Adrenal gland (tissue), 9 donors: ENCODE measurements at regions not wholly inside any gene's neighbourhood (a gene's known extent, or its start where the extent isn't known, plus 50 kb on each side); places are given as distances from the start of the nearest gene placed in this dataset.

Source experiments
- DNase-seq, 7 donors: peaks; one replicate each; pipeline ENCODE4 v3.0.0-alpha.2; 2019 to 2020
- H3K27ac ChIP-seq, 5 donors: fragments of 200-600 bp; sonication (generic) in 4 of 5; 1 replicate in 3 of 5; 2 replicates in 2 of 5; pipeline versions ENCODE4 v1.5.1 to v1.8.0; 2016 to 2020; ENCODE audit warnings: mild to moderate bottlenecking in 1 of 5
- H3K27me3 ChIP-seq: fragments of 200-600 bp; 2 replicates; pipeline ENCODE4 v1.8.0; 2021
- H3K36me3 ChIP-seq, 2 donors: fragments of 200-600 bp; replicated peaks in 1 of 2; 1 replicate in 1 of 2; 2 replicates in 1 of 2; pipeline versions ENCODE4 v1.5.1 to v1.8.0; 2018 to 2022
- H3K4me1 ChIP-seq, 2 donors: fragments of 200-600 bp; replicated peaks in 1 of 2; 1 replicate in 1 of 2; 2 replicates in 1 of 2; pipeline versions ENCODE4 v1.5.1 to v1.8.0; 2018 to 2021
- H3K4me3 ChIP-seq, 4 donors: fragments of 200-600 bp; sonication (generic) in 3 of 4; one replicate each; pipeline ENCODE4 v1.5.1; 2016 to 2018
- H3K9me3 ChIP-seq, 3 donors: fragments of 200-600 bp; sonication (generic) in 1 of 3; replicated peaks in 1 of 3; 1 replicate in 2 of 3; 2 replicates in 1 of 3; pipeline versions ENCODE4 v1.5.1 to v1.8.0; 2016 to 2021
- POLR2A ChIP-seq, 2 donors: fragments of 450-650 bp; IDR thresholded peaks; one replicate each; pipeline ENCODE4 v1.6.1; 2017; ENCODE audit warnings: antibody characterized with exemption in 2 of 2, mild to moderate bottlenecking in 2 of 2, moderate library complexity in 1 of 2
- WGBS, 4 donors: extraction: QIAGEN DNeasy Blood & Tissue Kit in 2 of 4; methylation state at CpG; one replicate each; pipeline versions ENCODE4 v1.1.5 to v1.1.7; 2013 to 2017; 5-methylcytosine and 5-hydroxymethylcytosine counted together
- intact Hi-C, 2 donors: fragments of 100-400 bp; cut with DNase I; formaldehyde crosslinking; loops; one replicate each; pipeline versions ENCODE4 v1.14.1 to v1.15.0; 2022 to 2023
- TF ChIP-seq, protein P1 (sequence below), 6 experiments: fragments of 450-650 bp in 4 of 6; fragments of 200-600 bp in 2 of 6; sonication (generic) in 1 of 6; IDR thresholded peaks; 1 replicate in 5 of 6; 2 replicates in 1 of 6; pipeline versions ENCODE4 v1.5.1 to v1.8.0; 2016 to 2021; ENCODE audit warnings: antibody characterized with exemption in 6 of 6, mild to moderate bottlenecking in 2 of 6, moderate library complexity in 1 of 6
- donor health status: healthy with polysubstance abuse.
- donor health status: Bipolar disorder and iron deficiency.
- donor health status: DM: yes; HTN: yes; CAD: no.
- donor health status: DM: no; HTN: no; CAD: no.
- donor health status: DM: no; HTN: no; CAD: no.

DNA sequence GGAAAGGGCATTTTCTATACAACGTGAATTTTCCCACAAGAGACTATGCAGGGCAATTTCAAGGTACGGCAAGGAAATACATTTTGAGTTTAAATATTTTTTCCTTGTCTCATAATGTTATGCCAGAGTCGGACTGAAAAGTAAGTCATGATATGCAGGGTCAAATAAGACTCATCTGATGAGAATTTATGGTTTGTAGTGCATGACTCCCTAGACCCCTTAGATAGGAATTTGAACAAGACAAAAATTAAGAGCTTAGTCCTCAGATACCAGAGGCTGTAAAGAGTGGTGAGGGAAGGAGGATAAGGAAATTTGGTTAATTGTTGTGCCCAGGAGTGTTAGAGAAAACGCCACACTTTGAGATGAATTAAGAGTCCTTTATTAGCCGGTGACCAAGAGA lies 616.6 kb downstream of the XPNPEP1 start:
- Histone ChIP-seq H3K9me3 (no peaks in the 10 kb centered on the region), H3K27me3 (no peaks in the 10 kb centered on the region), H3K4me3 (no peak overlapping the region), H3K27ac (no peak overlapping the region), H3K36me3 (no peaks in the 10 kb centered on the region), H3K4me1 (no peaks in the 10 kb centered on the region)
- DNase-seq, result no peak
- 39 to 51% (median 40%) methylated on average over 5 of the region's 5 CpGs for WGBS, 4 donors
- TF ChIP-seq POLR2A (IDR thresholded peaks at IDR 0.05), result no peak
- intact Hi-C loops, result no loop called here

GRCh38 chr10:109287858-109288257 lies 635.5 kb downstream of the XPNPEP1 start:
- Histone ChIP-seq H3K4me1 (no peaks in the 10 kb centered on the region), H3K36me3 (no peaks in the 10 kb centered on the region), H3K27me3 (no peaks in the 10 kb centered on the region), H3K4me3 (no peak overlapping the region), H3K9me3 (no peaks in the 10 kb centered on the region), H3K27ac (no peak overlapping the region)
- intact Hi-C loops, result no loop called here
- 62 to 70% (median 68%) methylated on average over 3 of the region's 3 CpGs for WGBS, 4 donors
- DNase-seq, result no peak
- no peak for TF ChIP-seq POLR2A (IDR thresholded peaks at IDR 0.05)
- TF ChIP-seq, protein P1, sequence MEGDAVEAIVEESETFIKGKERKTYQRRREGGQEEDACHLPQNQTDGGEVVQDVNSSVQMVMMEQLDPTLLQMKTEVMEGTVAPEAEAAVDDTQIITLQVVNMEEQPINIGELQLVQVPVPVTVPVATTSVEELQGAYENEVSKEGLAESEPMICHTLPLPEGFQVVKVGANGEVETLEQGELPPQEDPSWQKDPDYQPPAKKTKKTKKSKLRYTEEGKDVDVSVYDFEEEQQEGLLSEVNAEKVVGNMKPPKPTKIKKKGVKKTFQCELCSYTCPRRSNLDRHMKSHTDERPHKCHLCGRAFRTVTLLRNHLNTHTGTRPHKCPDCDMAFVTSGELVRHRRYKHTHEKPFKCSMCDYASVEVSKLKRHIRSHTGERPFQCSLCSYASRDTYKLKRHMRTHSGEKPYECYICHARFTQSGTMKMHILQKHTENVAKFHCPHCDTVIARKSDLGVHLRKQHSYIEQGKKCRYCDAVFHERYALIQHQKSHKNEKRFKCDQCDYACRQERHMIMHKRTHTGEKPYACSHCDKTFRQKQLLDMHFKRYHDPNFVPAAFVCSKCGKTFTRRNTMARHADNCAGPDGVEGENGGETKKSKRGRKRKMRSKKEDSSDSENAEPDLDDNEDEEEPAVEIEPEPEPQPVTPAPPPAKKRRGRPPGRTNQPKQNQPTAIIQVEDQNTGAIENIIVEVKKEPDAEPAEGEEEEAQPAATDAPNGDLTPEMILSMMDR (IDR thresholded peaks at IDR 0.05), result no peak

DNA sequence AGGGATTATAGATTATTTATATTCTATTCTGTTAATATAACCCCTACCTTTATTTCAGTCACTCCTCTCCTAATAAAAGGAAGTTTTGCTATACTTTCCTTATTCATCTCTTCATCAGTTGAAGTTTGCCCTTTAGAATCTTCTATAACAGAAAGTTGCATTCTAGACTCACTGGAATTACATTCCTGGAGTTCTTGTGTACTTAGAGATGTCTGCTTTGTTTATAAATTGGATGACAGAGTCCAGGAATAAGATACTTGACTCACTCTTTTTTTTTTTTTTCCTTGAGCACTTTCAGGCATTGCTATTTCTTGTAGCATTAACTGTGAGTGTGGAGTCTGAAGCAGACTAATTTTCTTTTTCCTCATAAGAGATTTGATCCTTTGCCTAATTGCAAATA lies 640.8 kb downstream of the XPNPEP1 start:
- intact Hi-C loops, result no loop called here
- no peak for DNase-seq
- no peak for TF ChIP-seq POLR2A (IDR thresholded peaks at IDR 0.05)
- TF ChIP-seq, protein P1 (IDR thresholded peaks at IDR 0.05), result no peak
- Histone ChIP-seq H3K27me3 (no peaks in the 10 kb centered on the region), H3K4me1 (no peaks in the 10 kb centered on the region), H3K4me3 (no peak overlapping the region), H3K27ac (no peak overlapping the region), H3K9me3 (no peaks in the 10 kb centered on the region), H3K36me3 (no peaks in the 10 kb centered on the region)

DNA sequence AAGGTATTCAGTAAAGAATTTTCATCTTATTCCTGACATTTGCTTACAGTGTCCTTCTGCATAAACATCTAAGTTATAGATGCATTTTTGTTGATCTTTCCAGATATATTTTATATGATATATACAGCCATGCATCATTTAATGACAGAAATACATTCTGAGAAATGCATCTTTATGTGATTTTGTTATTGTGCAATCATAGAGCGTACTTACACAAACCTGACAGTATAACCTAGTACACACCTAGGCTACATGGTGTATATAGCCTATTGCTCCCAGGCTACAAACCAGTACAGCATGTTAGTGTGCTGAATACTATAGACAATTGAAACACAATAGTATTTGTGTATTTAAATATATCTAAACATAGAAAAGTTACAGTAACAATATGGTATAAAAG lies 642.0 kb downstream of the XPNPEP1 start:
- TF ChIP-seq, protein P1 (IDR thresholded peaks at IDR 0.05), result no peak
- TF ChIP-seq POLR2A (IDR thresholded peaks at IDR 0.05), result no peak
- no peaks in the 10 kb centered on the region for H3K36me3 ChIP-seq
- no peak overlapping the region for H3K4me3 ChIP-seq
- H3K9me3 ChIP-seq, result no peaks in the 10 kb centered on the region
- no peaks in the 10 kb centered on the region for H3K4me1 ChIP-seq
- WGBS, 4 donors, result 81 to 88% (median 86%) methylated on average over 1 of the region's 1 CpG
- H3K27me3 ChIP-seq, result no peaks in the 10 kb centered on the region
- intact Hi-C loops, result no loop called here
- no peak for DNase-seq
- no peak overlapping the region for H3K27ac ChIP-seq

DNA sequence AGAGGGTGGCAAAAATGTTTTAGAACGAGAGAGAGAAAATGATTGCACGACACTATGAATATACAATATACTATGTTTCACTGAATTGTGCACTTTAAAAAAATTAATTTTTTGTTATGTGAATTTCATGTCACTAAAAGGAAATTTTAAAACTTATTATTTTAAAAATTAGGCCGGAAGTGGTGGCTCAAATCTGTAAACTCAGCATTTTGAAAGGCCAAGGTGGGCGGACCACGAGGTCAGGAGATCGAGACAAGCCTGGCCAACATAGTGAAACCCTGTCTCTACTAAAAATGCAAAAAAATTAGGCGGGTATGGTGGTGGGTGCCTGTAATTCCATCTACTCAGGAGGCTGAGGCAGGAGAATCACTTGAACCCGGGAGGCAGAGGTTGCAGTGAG lies 642.5 kb downstream of the XPNPEP1 start:
- no peaks in the 10 kb centered on the region for H3K36me3 ChIP-seq
- intact Hi-C loops, result no loop called here
- no peak for DNase-seq
- H3K9me3 ChIP-seq, result no peaks in the 10 kb centered on the region
- no peak overlapping the region for H3K27ac ChIP-seq
- WGBS, 4 donors, result 72 to 81% (median 76%) methylated on average over 8 of the region's 8 CpGs
- H3K4me3 ChIP-seq, result no peak overlapping the region
- no peaks in the 10 kb centered on the region for H3K4me1 ChIP-seq
- TF ChIP-seq POLR2A (IDR thresholded peaks at IDR 0.05), result no peak
- TF ChIP-seq, protein P1 (IDR thresholded peaks at IDR 0.05), result no peak
- H3K27me3 ChIP-seq, result no peaks in the 10 kb centered on the region
